ENCODE measurements at regions not wholly inside any gene's neighbourhood (a gene's known extent, or its start where the extent isn't known, plus 50 kb on each side); places are given as distances from the start of the nearest gene placed in this dataset.

GRCh38 chr15:69823223-69823907 lies 274.4 kb downstream of the TLE3 start:
- intact Hi-C loops (cut with DNase I) = no loop called here
- DNase-seq (ENCODE audit: extremely low spot score in 2 of 2) = no peak
- TF ChIP-seq POLR2A (IDR thresholded peaks at IDR 0.05) (no peak), CTCF (IDR thresholded peaks at IDR 0.05) (no peak), POLR2AphosphoS5 (IDR thresholded peaks at IDR 0.05; ENCODE audit: insufficient read depth in 1 of 2, low read depth in 1 of 2) (no peak)

GRCh38 chr15:69824075-69824876 lies 273.4 kb downstream of the TLE3 start:
- TF ChIP-seq POLR2AphosphoS5 (IDR thresholded peaks at IDR 0.05; ENCODE audit: insufficient read depth in 1 of 2, low read depth in 1 of 2) (no peak), POLR2A (IDR thresholded peaks at IDR 0.05) (no peak), CTCF (IDR thresholded peaks at IDR 0.05) (no peak)
- intact Hi-C loops (cut with DNase I) = no loop called here
- Histone ChIP-seq H3K36me3 (no peaks in the 10 kb centered on the region), H3K9me3 (no peaks in the 10 kb centered on the region), H3K4me3 (no peak overlapping the region), H3K4me1 (no peaks in the 10 kb centered on the region), H3K27ac (no peak overlapping the region), H3K27me3 (no peaks in the 10 kb centered on the region)
- no peak for DNase-seq (ENCODE audit: extremely low spot score in 2 of 2)

More at GRCh38 chr15:69823223-69823907, 274.4 kb downstream of the TLE3 start:
- Histone ChIP-seq H3K4me3 (no peak overlapping the region), H3K27ac (no peak overlapping the region), H3K9me3 (no peaks in the 10 kb centered on the region), H3K36me3 (no peaks in the 10 kb centered on the region), H3K4me1 (no peaks in the 10 kb centered on the region), H3K27me3 (no peaks in the 10 kb centered on the region)

- TF ChIP-seq POLR2A (IDR thresholded peaks at IDR 0.05) = no peak
- no peak for TF ChIP-seq POLR2AphosphoS5 (IDR thresholded peaks at IDR 0.05; ENCODE audit: insufficient read depth in 1 of 2, low read depth in 1 of 2)
- TF ChIP-seq CTCF (IDR thresholded peaks at IDR 0.05) = no peak
- Histone ChIP-seq H3K4me3 (no peak overlapping the region), H3K4me1 (no peaks in the 10 kb centered on the region), H3K36me3 (no peaks in the 10 kb centered on the region), H3K27me3 (no peaks in the 10 kb centered on the region), H3K9me3 (no peaks in the 10 kb centered on the region), H3K27ac (no peak overlapping the region)
- no peak for DNase-seq (ENCODE audit: extremely low spot score in 2 of 2)
- intact Hi-C loops (cut with DNase I) = no loop called here
Measured at GRCh38 chr15:69824877-69825406, 272.8 kb downstream of the TLE3 start.

- intact Hi-C loops (cut with DNase I) = no loop called here
- H3K4me1 ChIP-seq = no peaks in the 10 kb centered on the region
Measured at GRCh38 chr15:69825941-69826818, 271.5 kb downstream of the TLE3 start.

More at GRCh38 chr15:69825941-69826818, 271.5 kb downstream of the TLE3 start:
- Histone ChIP-seq H3K27ac (no peak overlapping the region), H3K27me3 (no peaks in the 10 kb centered on the region), H3K9me3 (no peaks in the 10 kb centered on the region), H3K36me3 (no peaks in the 10 kb centered on the region), H3K4me3 (no peak overlapping the region)
- no peak for TF ChIP-seq CTCF (IDR thresholded peaks at IDR 0.05)
- no peak for TF ChIP-seq POLR2AphosphoS5 (IDR thresholded peaks at IDR 0.05; ENCODE audit: insufficient read depth in 1 of 2, low read depth in 1 of 2)
- TF ChIP-seq POLR2A (IDR thresholded peaks at IDR 0.05) = no peak
- no peak for DNase-seq (ENCODE audit: extremely low spot score in 2 of 2)

Measured in vagina (tissue), 2 donors.